A549 (cell line): ENCODE measurements at regions not wholly inside any gene's neighbourhood (a gene's known extent, or its start where the extent isn't known, plus 50 kb on each side); places are given as distances from the start of the nearest gene placed in this dataset.

Experiments used
- CEBPB ChIP-seq, 2 experiments: fragments of >200 bp in 1 of 2; sonication (Bioruptor Twin) in 1 of 2; formaldehyde crosslinking in 1 of 2; IDR thresholded peaks; 2 replicates each; pipeline ENCODE4 v1.6.1; 2012 to 2016
- CTCF ChIP-seq: fragments of >200 bp; sonication (Bioruptor Twin); formaldehyde crosslinking; IDR thresholded peaks from 3 replicates; pipeline ENCODE4 v1.5.1; 2016
- EHMT2 ChIP-seq: fragments of 200-600 bp; sonication (generic); IDR thresholded peaks from 2 replicates; pipeline ENCODE4 v1.6.1; 2016; ENCODE audit warnings: antibody characterized with exemption, low read depth, mild to moderate bottlenecking, moderate library complexity
- POLR2A ChIP-seq: IDR thresholded peaks from 2 replicates; pipeline ENCODE4 v1.6.1; 2012; ENCODE audit warnings: mild to moderate bottlenecking, low read length
- RFX5 ChIP-seq: fragments of 450-650 bp; IDR thresholded peaks from 2 replicates; pipeline ENCODE4 v1.7.1; 2014; ENCODE audit warnings: antibody characterized with exemption, mild to moderate bottlenecking, moderate library complexity

DNA sequence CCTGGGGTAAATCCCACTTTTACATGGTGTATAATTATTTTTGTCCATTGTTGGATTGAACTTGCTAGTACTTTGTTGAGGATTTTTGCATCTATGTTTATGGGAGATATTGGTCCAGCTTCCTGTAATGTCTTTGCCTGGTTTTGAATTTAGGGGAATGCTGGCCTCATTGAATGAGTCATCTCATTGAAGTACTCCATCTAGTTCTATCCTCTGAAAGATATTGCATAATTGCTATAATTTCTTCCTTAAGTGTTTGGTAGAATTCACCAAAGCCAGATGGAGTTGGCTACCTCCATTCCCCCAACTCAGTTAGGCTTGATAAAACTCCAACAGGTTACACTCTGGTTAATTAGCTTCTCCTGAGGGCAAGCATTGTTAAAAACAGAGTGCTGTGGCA lies 237.4 kb upstream of the TGFBR2 start:
- TF ChIP-seq CTCF (no peak), CEBPB (IDR thresholded peaks at IDR 0.05) (peak; percentile 58 to 71; a peak in 3 of 4 replicates), EHMT2 (no peak), RFX5 (no peak), POLR2A (no peak)
